ENCODE measurements at regions not wholly inside any gene's neighbourhood (a gene's known extent, or its start where the extent isn't known, plus 50 kb on each side); places are given as distances from the start of the nearest gene placed in this dataset.

DNA sequence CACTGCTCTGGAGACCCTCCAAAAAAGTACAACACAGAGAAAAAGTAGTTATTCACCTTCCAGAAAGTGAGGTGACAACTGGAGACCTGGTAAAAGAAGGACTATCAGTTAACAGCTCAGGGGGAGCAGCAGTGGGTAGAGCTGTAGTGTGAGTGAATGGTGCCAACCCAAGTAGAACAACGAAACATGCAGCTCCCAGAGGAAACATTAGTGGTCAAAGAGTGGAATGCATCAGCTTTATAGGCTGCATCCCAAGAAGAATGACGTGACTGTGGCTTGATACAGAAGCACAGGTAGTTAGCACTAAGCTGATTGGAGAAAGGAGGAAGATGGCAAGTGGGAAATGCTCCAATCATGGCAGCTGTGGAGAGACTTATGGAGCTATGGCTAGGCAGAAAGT is 275.7 kb upstream of the CAMK1G start:
- 67 to 74% methylated on average over 2 of the region's 2 CpGs for WGBS, 2 donors (ENCODE audit: low coverage in 1 of 2)
- TF ChIP-seq POLR2A (IDR thresholded peaks at IDR 0.05), result no peak
- TF ChIP-seq, protein P1, sequence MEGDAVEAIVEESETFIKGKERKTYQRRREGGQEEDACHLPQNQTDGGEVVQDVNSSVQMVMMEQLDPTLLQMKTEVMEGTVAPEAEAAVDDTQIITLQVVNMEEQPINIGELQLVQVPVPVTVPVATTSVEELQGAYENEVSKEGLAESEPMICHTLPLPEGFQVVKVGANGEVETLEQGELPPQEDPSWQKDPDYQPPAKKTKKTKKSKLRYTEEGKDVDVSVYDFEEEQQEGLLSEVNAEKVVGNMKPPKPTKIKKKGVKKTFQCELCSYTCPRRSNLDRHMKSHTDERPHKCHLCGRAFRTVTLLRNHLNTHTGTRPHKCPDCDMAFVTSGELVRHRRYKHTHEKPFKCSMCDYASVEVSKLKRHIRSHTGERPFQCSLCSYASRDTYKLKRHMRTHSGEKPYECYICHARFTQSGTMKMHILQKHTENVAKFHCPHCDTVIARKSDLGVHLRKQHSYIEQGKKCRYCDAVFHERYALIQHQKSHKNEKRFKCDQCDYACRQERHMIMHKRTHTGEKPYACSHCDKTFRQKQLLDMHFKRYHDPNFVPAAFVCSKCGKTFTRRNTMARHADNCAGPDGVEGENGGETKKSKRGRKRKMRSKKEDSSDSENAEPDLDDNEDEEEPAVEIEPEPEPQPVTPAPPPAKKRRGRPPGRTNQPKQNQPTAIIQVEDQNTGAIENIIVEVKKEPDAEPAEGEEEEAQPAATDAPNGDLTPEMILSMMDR (IDR thresholded peaks at IDR 0.05), result no peak
- no peak for TF ChIP-seq POLR2AphosphoS5 (IDR thresholded peaks at IDR 0.05)
- no peak for TF ChIP-seq EP300 (IDR thresholded peaks at IDR 0.05)
- H3K27me3 ChIP-seq, result peaks cover 20% of the 10 kb centered on the region
- H3K4me3 ChIP-seq, result no peak overlapping the region
- H3K27ac ChIP-seq, result no peak overlapping the region
- no peaks in the 10 kb centered on the region for H3K9me3 ChIP-seq
- no peaks in the 10 kb centered on the region for H3K36me3 ChIP-seq
- no peaks in the 10 kb centered on the region for H3K4me1 ChIP-seq
- ATAC-seq, result no peak

DNA sequence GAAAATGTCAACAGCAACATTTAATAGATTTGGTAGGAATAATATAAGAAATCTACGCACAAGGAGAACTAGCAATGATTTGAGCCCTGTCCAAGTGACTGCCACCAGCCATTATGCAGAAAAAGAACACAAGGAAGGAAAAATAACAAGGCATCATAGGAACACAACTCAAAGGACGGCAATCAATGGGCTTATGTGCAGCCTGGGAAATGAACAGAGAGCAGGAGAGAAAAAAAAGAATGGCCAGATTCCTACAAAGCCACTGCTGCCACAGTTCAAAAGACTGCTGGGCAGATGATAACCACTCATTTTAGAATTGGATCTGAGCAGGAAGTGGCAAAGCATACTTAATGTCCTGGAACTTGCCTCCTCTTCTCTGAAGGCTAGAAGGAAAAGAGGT is 274.3 kb upstream of the CAMK1G start:
- H3K9me3 ChIP-seq, result no peaks in the 10 kb centered on the region
- no peaks in the 10 kb centered on the region for H3K36me3 ChIP-seq
- WGBS, 2 donors (ENCODE audit: low coverage in 1 of 2), result 65 to 75% methylated on average over 2 of the region's 2 CpGs
- no peak for ATAC-seq
- peaks cover 20% of the 10 kb centered on the region for H3K27me3 ChIP-seq
- no peaks in the 10 kb centered on the region for H3K4me1 ChIP-seq
- H3K27ac ChIP-seq, result no peak overlapping the region
- H3K4me3 ChIP-seq, result no peak overlapping the region
- TF ChIP-seq POLR2AphosphoS5 (IDR thresholded peaks at IDR 0.05), result no peak
- TF ChIP-seq EP300 (IDR thresholded peaks at IDR 0.05), result no peak
- TF ChIP-seq, protein P1 (IDR thresholded peaks at IDR 0.05), result no peak
- no peak for TF ChIP-seq POLR2A (IDR thresholded peaks at IDR 0.05)

DNA sequence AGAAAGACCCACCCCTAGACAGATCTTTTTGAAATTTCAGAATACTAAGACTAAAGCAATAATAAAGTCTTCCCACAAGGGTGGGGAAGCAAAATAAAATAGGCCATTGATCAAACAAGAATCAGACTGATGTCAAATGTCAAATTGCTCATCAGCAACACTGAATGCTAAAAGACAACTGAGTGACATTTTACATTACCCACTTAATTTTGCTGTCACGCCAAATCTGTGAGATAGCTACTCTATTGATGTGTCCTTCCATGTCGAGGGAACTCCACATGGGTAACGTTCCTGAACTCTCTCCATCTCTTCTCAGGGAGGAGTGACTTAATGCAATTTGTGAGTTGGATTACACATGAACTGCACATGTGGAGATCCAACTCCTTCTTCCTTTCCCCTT is 271.7 kb upstream of the CAMK1G start:
- no peaks in the 10 kb centered on the region for H3K9me3 ChIP-seq
- H3K4me3 ChIP-seq, result no peak overlapping the region
- WGBS, 2 donors (ENCODE audit: low coverage in 1 of 2), result 60 to 79% methylated on average over 3 of the region's 3 CpGs
- no peak for ATAC-seq
- H3K27ac ChIP-seq, result no peak overlapping the region
- H3K4me1 ChIP-seq, result no peaks in the 10 kb centered on the region
- no peaks in the 10 kb centered on the region for H3K36me3 ChIP-seq
- H3K27me3 ChIP-seq, result peaks cover 7% of the 10 kb centered on the region
- TF ChIP-seq POLR2AphosphoS5 (IDR thresholded peaks at IDR 0.05) (no peak), EP300 (IDR thresholded peaks at IDR 0.05) (no peak), POLR2A (IDR thresholded peaks at IDR 0.05) (no peak)
- TF ChIP-seq, protein P1 (IDR thresholded peaks at IDR 0.05), result no peak

DNA sequence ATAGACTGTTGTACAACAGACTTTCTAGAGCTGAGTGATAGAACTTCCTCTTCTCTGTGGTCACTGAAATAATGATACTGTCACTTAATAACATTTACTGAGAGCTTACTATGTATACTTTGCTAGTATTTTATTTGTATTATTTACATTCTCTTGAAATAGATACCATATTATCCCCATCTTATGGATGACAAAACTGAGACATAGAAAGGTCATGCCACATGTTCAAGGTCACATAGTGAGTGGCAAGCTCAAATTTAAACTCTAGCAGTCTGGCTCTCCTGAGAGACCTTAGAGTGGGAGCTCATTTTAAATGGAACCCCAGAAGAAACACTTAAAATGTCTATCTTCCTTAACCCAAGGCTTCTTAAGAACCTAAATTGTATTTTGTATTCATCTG is 266.6 kb upstream of the CAMK1G start:
- no peaks in the 10 kb centered on the region for H3K4me1 ChIP-seq
- no peak overlapping the region for H3K4me3 ChIP-seq
- ATAC-seq, result no peak
- no peaks in the 10 kb centered on the region for H3K36me3 ChIP-seq
- H3K9me3 ChIP-seq, result no peaks in the 10 kb centered on the region
- H3K27ac ChIP-seq, result no peak overlapping the region
- TF ChIP-seq POLR2A (IDR thresholded peaks at IDR 0.05) (no peak), POLR2AphosphoS5 (IDR thresholded peaks at IDR 0.05) (no peak), EP300 (IDR thresholded peaks at IDR 0.05) (no peak)
- TF ChIP-seq, protein P1 (IDR thresholded peaks at IDR 0.05), result no peak
- H3K27me3 ChIP-seq, result no peaks in the 10 kb centered on the region

DNA sequence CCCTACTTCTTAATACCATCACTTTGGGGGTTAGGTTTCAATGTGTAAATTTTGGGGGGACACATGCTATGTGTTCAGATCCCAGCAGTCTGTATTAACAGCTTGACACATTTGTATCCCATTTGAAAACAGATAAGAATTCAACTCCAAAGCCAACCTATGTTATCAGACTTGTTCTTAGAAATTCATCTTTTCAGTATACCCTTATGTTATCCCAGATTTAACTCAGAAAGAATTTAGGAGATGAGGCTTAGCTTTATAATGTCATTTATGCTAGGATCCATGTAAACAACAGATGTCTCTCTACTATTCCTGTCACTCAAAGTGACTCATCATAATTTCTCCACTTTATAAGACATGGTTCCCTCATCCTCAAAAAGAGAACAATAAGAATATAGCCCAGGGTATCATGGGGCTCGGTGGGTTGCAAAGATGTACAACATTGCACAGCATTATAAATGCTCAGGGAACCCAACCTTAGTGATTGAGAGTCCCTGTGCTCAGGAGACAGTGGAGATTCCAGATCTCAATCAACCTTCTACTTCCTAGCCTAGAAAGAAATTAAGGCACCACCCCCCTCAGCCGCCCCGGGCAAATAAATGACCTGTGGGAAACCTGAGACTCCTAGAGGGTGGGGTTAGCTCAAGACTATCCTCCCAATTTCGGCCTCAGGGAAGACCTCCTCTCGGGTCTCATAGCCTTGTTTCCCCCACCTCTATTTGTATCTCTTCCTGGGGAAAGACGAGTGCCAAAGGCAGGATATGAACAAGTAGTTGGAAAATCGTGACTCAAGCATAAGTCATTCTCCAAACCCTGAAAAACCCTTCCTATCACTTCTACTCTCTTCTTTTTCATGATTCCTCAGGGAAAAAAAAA is 265.1 kb upstream of the CAMK1G start:
- no peaks in the 10 kb centered on the region for H3K4me1 ChIP-seq
- H3K27ac ChIP-seq, result no peak overlapping the region
- H3K9me3 ChIP-seq, result no peaks in the 10 kb centered on the region
- no peaks in the 10 kb centered on the region for H3K36me3 ChIP-seq
- no peaks in the 10 kb centered on the region for H3K27me3 ChIP-seq
- TF ChIP-seq POLR2A (IDR thresholded peaks at IDR 0.05), result no peak
- TF ChIP-seq POLR2AphosphoS5 (IDR thresholded peaks at IDR 0.05), result no peak
- TF ChIP-seq, protein P1 (IDR thresholded peaks at IDR 0.05), result no peak
- TF ChIP-seq EP300 (IDR thresholded peaks at IDR 0.05), result no peak
- whole genome bisulfite sequencing, 2 donors (ENCODE audit: low coverage in 1 of 2), result 69 to 79% methylated on average over 5 to 6 of the region's 7 CpGs
- H3K4me3 ChIP-seq, result no peak overlapping the region
- ATAC-seq, result no peak
